GM21576 (cell line): ENCODE measurements at regions not wholly inside any gene's neighbourhood (a gene's known extent, or its start where the extent isn't known, plus 50 kb on each side); places are given as distances from the start of the nearest gene placed in this dataset.

Source experiments
- ATAC-seq: cut with Tn5 transposase; IDR thresholded peaks from one replicate; pipeline ENCODE4 v1.9.1; 2021; ENCODE audit warnings: mild to moderate bottlenecking, moderate library complexity; ENCODE audit not compliant: unreplicated experiment

DNA sequence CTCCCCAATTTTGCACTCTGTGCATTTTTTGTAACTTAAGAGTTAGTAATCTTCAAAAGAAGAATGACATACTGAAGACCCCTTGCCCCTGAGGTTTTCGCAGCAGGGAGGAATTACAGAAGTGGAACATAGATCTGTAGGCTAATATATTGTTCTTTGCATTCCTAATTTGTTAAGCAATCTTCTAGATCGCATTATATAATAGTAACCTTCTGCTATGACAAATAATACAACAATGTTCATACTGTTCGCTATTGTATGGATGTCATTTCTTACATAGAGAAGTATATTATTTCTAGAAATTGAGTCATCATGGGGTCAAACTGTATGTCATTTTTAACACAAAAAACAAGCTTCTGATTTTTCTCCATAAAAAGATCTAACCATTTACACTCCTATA, 95.8 kb upstream of the TGFBR2 start:
- no peak for ATAC-seq

DNA sequence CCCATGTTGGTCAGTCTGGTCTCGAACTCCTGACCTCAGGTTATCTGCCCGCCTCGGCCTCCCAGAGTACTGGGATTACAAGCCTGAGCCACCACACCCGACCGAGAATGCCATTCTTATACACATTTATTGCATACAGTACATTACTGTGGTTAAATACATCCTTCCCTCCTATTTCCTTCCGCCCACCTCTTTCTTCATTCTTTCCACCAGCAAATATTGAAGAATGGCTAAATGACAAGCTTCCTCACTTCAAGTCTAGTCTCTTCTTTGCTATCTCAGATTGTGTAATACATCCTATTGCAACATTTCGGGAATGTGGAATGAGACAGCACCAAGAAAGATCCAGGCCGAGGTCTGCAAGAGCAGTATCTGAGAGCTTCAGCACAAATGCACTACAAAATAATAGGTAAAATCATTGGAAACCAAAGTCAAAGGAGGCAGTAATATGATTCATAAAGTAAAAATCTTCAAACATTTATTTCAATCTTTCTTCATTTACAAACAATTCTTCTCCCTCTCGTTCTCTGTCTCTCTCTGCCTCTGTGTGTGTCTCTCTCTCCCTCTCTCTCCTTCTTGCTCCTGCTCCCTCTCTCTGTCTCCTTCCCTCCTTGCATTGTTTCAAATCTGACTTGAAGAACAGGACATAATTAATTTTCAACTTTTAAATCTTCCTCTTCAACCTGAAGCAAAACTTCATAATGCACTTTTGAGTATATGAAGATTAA, 94.7 kb upstream of the TGFBR2 start:
- ATAC-seq = no peak

DNA sequence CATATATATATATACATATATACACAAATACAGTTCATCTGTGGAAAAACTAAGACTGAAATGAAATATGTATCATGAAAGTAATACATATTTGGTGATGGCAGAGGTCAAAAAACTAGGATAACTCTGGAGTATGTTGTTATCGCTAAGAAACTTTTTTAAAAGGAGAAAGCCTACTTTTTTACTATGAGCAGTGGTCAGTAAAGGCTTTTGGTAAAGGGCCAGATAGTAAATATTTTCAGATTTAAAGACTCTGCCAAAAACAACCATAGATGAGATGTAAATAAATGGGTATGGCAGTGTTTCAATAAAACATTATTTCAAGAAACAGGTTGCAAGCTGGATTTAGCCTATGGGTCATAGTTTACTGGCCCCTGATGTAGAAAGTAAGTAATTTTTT, 93.8 kb upstream of the TGFBR2 start:
- no peak for ATAC-seq

DNA sequence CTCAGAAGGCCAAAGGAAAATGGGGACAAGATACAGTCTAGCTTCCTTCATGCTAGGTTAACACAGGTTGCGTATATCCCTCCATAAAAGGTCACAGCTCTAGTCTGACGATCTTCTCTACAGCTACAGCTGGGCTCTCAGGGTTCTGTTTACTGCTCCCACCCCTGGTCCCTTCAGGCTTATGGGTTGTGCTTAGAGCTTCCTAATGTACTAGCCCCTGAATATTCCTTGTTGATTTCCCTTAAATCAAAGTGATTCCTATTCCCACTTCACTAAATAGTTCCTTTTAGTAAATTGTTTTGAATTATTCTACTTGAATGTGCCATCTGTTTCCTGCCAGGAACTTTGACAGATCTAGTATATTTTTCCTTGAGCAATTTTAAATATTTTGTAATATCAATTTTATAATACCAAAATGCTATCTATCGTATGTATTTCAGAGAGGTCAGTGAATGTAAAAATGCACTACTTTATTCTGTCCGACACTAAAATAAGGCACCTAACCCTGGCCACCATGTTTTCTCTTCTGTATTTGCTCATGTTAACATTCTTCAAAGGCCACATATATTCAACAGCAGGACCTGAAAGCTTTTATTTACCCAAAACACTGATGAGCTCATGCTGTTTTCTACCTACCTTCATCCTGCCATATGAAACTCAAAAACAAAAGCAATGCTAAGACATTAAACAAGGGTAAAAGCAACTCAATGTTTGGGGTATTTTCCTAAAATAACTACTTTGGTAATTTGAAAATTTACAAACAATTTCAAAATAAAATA, 92.8 kb upstream of the TGFBR2 start:
- no peak for ATAC-seq

DNA sequence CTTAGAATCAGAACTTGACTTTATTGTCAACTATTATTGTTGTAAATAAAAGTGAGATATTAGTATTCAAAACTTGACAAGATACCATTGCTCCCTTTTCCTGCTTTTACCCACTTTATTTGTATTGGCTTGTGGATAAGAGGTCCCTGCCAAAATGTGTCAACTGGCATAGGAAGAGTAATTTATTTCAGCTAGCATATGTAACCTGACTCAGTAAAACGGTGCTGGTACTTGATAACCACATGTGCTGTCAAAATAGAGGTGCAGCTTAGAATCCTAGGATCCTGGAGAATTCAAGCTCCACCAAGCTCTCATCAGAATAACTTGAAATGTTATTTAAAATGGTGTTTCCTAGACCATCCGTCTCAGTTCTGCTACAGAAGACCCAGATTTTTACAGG, 90.2 kb upstream of the TGFBR2 start:
- ATAC-seq = no peak

DNA sequence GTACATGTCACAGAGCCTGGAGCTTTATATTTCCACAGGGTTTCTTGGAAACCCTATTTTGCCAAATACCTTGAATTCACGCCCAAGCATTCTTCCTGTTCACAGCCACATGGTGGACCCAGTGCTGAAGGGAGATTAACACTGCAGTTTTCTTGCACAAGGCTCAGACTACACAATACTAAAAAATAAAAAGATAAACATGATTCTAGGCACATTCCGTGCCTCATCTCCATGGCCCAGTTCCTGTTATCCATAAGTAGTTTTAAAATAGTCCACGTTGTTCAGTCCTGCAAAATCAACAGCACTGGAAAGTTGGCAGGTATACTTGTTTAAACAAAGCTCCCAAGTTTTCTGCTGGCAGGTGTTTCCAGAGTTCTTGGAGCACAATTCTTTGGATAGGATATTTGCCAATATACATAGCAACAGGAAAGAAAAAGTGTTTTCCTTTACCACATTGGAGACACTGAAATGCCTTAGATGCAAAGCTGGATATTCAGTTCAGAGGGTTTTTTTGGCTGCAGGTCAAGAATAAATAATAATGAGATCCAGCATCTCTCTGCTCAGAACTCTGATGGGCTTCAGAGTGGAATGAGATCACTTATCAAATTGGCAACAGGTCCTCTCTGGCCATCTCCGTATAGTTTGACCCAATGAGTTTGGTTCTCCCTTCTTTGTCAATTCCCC, 88.1 kb upstream of the TGFBR2 start:
- ATAC-seq = no peak

DNA sequence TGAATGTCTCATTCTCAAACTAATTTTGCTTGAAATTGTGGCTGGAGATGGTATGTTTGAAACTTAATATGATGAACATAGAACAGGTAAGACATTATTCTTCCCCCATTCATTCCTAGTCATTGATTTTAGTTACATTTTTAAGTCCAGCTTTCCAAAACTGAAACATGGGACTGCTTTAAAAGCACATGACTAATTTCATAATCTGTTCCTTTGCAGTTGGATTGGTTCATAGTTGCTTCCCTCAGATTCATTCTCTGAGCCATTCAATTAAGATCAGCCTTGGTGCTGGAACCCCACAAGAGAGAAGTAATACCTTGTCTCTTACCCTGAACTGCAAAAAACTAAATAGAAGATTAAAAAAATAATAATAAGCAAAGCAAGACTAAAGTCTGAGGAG, 87.5 kb upstream of the TGFBR2 start:
- ATAC-seq = no peak

DNA sequence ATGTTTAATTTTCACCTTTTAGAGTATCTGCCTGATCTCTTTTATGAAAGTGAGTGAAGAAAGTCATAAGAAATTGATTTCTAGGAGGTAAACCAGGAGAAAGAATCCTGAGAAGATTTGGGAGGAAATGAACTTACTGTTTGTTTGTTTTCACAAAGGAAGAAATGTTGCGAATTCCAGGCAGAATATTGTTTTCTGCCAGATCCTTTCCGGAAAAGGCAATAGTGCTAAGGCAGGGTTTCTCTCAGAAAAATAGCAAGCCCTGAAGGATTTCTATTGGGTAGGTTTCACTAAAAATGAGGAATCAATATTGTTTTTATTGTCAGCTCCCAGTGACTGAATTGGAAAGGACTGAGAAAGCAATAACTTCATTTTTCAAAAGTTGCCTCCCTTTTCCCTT, 85.7 kb upstream of the TGFBR2 start:
- ATAC-seq = no peak

DNA sequence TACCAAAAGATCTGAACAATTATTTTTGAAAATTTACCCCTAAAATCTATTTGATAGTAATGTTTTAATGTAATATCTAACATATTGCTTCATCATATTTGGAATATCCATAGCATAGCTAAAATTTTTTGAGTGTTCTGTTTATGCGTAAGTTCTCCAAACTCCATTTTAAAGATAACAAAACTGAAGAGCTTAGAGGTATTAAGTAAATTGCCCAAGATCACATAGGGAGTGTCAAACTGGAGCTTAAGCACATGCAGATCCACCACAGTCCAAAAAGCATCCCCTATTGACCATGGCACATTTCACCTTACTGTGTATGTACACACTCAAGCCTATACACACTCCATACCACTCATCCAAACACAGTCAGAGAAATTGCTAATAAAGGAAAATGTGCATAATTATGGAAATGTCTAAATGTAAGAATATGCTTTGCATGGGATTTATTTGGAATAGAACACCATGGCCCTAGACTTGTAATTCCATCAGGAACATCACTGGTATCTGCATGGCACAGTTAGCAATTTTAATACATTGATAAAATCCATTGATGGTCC, 85.2 kb upstream of the TGFBR2 start:
- ATAC-seq = no peak

DNA sequence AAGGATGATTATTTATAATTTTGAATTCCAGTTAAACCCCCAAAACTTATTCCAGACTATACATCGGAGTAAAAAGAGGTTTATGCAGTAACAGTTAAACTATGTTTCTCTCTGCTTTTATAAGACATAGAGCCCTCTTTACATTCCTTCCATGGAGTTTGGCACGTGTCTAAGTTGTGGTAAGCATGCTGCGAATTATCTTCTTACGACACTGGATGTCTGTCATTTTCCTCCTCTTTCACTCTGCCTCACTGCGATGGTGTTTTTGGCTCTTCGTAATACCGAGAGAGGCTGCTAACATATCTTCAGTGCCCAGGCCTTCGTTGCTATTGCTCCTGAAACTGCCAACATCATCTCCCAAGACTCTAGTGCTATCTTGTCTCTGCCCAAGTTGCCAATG, 83.9 kb upstream of the TGFBR2 start:
- no peak for ATAC-seq

DNA sequence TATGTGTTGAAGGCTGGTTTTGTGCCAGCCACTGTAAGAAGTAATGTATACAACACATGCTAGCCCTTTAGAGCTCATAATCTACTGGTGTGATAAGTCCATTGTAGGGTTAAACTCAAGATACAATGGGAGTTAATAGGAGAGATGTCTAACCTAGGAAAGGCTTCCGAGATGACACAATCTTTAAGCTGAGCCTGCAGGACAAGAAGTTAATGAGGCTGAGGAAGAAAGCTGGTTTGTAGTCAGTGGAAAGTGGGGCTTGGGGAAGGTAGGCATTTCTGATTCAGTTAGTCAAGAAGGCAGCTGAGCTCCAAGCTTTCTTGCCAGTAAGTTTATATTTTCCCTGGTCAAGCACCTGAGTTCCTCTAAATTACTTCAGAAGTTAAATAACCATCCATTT, 83.0 kb upstream of the TGFBR2 start:
- ATAC-seq = no peak

DNA sequence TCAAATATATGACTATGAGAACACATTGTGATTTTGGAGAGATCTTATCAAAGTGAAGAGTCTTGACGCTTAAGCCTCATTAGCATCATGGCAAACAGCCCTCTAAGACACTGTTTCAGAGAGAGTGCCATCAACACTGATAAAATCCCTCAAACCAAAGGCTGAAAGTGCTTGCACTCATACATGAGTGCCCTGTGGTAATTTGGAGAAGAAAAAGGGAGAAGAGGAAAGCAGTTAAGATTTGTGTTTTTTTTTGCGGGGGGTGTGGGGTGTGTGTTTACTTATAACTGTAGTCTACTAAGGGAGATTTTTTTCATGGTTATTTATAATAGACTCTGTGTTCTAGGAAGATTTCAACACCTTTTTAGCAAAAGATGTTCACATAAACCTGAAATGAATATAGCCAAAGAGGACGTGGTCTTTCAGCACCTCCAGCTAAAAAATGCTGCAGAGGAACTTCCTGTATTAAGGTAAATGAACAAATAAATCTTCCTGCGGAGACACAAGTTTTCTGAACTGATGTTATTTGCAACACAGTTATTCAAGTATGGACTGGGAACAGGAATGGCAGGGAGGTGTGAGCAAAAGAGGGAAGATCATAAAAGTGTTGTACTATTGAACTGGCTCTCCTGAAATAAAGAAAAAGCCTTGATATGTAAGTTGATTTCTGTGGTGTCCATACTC, 81.9 kb upstream of the TGFBR2 start:
- no peak for ATAC-seq

DNA sequence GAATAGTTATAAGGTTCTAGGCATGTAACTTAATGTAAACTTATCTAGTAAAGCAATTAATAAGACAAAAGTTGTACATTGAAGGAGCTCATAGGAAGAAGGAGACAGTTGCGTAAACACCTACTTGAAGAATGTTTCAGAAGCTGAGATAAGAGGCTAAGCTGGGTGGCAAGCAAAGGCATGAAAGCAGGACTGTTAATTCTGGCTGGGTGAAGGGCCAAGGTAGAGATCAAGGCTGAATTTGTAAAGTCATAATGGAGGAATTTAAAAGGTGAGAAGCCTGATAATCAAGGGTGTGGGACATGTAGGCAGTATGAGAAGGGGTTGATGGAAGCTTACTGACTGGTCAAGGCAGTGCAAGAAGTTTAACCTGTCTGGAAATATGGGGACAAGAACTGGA, 80.4 kb upstream of the TGFBR2 start:
- no peak for ATAC-seq

DNA sequence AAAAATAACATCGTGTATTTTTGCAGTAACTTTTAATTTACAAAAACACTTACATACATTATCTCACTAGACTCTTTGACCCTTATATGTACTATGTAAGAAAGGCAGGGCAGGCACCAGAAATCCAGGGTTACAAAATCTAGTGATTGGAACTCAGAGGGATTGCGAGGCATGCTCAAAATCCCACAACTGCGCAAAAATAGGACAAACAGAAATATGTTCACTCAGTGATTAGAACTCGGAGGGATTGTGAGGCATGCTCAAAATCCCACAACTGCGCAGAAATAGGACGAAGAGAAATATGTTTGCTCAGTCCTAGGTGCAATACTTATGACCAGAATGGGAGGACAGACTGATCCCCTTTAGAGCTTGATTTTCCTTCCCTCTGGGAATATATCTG, 79.2 kb upstream of the TGFBR2 start:
- no peak for ATAC-seq

DNA sequence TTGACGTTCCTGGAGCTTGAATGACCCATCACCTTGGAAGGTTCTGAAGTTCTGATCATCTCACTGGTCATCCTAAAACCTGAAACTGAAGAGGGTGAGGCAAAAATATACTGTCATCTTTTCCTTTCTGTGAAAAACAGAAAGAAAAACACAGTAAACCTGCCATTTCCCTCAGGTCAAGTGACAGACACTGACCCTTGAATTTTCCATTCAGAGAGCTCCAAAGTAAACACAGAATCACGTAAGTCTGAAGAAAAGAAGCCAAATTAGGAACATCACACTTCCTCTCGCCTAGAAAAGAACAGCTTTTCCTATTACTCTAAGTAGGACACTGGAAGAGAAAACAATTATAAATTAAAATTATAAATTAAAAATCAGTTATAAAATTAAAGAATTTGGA, 78.7 kb upstream of the TGFBR2 start:
- no peak for ATAC-seq

DNA sequence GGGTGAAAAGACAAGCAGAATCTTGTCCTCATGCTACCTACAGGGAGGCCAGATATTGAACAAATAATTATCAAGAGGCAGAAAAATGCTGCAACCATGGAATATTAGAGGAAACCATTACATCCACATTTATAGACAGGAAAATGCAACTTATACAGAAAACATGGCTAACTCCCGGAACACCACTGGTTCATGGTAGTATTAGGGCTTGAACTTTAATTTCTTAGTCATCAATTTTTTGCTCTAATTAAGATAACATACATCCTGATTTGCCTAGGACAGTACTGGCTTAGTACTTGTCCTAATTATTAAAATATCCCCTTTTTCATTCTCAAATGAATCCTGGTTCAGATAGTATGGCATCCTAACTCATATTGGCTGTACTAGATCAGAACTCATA, 76.3 kb upstream of the TGFBR2 start:
- ATAC-seq = no peak

DNA sequence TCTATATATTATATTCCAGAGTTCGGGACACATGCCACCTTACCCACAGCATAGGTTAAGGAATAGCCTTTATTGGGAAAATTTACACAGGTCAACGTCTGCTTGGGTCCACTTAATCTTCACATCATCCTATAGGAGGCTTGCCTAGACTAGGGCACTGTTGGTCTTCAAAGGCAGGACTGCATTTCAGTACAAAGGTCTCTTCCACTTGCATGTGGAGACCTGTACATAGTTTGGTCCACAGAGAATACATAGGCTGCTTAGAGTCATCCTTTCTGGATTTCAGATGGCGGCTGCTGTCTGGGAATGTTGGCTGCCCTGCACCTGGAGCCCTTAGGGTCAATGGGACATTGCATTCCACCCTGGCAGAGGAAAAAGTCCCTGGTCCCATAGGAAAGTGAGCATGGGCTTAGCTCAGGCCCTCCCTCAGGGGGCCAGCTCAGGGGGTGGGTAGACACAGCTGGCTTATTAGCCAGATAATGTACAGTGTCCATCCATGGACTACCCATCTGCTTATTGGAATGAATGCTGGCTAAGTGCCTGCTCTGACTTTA, 75.3 kb upstream of the TGFBR2 start:
- no peak for ATAC-seq

DNA sequence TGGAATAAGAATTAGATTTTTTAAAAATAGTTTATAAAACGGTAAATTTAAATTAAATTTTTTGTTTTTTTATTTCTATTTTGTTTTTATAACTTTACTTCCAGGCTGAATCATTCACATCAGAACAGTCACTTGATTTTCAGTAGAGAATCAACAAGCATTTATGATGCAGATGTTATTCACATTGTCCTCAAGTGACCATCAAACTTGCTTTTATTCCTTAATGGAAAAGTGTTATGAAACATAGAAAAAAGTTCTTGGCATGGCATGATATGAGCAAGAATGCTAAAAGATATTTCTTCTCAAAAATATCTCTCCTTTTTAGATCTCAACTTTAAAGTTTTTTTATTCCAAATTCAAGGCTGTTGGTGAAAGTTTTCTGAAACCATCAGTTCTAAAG, 70.9 kb upstream of the TGFBR2 start:
- no peak for ATAC-seq

DNA sequence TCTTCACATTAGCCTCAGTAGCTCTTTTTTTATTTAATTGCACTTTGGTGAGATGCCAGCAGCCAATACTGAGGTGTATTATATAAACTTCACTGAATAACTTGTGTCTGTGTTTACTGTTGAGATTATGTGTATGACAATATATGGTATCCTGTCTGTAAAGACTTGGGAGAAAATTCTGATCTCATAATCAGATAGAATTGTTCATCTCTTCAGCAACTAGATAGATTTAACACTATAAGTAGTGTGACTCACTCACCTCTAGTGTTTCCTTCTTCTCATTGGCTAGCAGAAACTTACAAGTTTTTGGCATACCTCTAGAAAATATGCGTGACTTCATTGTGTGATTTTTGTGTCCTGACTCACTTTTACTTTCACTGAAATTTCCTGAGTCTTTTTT, 67.6 kb upstream of the TGFBR2 start:
- no peak for ATAC-seq

DNA sequence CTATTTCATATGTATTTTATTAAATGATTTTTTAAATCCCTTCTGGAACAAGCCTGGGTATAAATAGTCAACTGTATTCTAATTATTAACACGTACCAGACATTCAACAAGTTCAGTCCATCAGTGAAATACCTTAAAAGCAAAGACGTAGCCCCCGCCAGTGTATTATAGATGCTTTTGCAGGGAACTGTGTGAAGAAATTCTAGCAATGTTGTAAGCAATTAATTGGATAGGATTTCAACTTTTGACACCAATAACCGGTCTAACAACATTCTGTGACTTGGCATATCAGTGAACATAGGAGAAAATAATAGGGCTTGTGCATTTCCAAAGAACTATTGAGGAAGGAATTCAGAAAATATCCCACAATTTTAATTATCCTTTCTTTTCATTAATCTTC, 67.2 kb upstream of the TGFBR2 start:
- no peak for ATAC-seq

DNA sequence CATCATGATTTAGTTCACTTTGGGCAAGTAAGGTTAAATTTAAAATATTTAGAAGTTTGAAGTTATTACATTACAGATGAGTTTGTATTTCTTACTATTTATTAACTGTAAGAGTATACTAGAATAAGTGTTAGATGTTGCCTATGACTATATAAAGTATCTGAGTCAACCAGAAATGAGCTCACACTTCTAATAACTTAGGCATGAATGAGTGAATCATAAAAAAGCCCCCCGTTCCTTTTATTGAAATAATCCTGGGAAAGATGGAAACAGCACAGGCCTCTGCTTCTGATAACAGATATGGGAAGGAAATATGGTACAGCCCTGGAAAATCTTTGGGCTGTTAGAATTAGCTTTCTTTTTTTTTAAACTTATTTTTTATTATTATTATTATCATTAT, 66.6 kb upstream of the TGFBR2 start:
- ATAC-seq = no peak
